GM21619 (cell line): ENCODE measurements at regions not wholly inside any gene's neighbourhood (a gene's known extent, or its start where the extent isn't known, plus 50 kb on each side); places are given as distances from the start of the nearest gene placed in this dataset.

Experiments used
- ATAC-seq: cut with Tn5 transposase; IDR thresholded peaks from one replicate; pipeline ENCODE4 v1.9.1; 2021; ENCODE audit not compliant: unreplicated experiment

GRCh38 chr9:28688172-28688571, 1114.9 kb upstream of the C9orf72 start:
- ATAC-seq, result no peak

GRCh38 chr9:28692012-28692411, 1118.7 kb upstream of the C9orf72 start:
- no peak for ATAC-seq

- no peak for ATAC-seq
Observed at GRCh38 chr9:28696960-28697359, 1123.7 kb upstream of the C9orf72 start.

GRCh38 chr9:28699632-28700031, 1126.4 kb upstream of the C9orf72 start:
- ATAC-seq, result no peak

GRCh38 chr9:28707616-28708015, 1134.3 kb upstream of the C9orf72 start:
- no peak for ATAC-seq

GRCh38 chr9:28714188-28714587, 1140.9 kb upstream of the C9orf72 start:
- no peak for ATAC-seq

- ATAC-seq, result no peak
Observed at GRCh38 chr9:28718226-28718625, 1144.9 kb upstream of the C9orf72 start.

GRCh38 chr9:28720746-28721145, 1147.5 kb upstream of the C9orf72 start:
- no peak for ATAC-seq

- ATAC-seq, result no peak
Observed at GRCh38 chr9:28730111-28730510, 1156.8 kb upstream of the C9orf72 start.

GRCh38 chr9:28735738-28736342, 1162.6 kb upstream of the C9orf72 start:
- no peak for ATAC-seq

GRCh38 chr9:28741459-28741858, 1168.2 kb upstream of the C9orf72 start:
- ATAC-seq, result no peak

- ATAC-seq, result no peak
Observed at GRCh38 chr9:28747351-28747985, 1174.2 kb upstream of the C9orf72 start.

- no peak for ATAC-seq
Observed at GRCh38 chr9:28750136-28750535, 1176.9 kb upstream of the C9orf72 start.

GRCh38 chr9:28758341-28758740, 1185.1 kb upstream of the C9orf72 start:
- no peak for ATAC-seq

GRCh38 chr9:28758971-28759370, 1185.7 kb upstream of the C9orf72 start:
- ATAC-seq, result no peak

GRCh38 chr9:28762167-28762566, 1188.9 kb upstream of the C9orf72 start:
- no peak for ATAC-seq

- no peak for ATAC-seq
Observed at GRCh38 chr9:28764532-28764931, 1191.3 kb upstream of the C9orf72 start.

GRCh38 chr9:28770226-28770625, 1196.9 kb upstream of the C9orf72 start:
- ATAC-seq, result no peak

- no peak for ATAC-seq
Observed at GRCh38 chr9:28770827-28771226, 1197.5 kb upstream of the C9orf72 start.

GRCh38 chr9:28774433-28775235, 1201.4 kb upstream of the C9orf72 start:
- no peak for ATAC-seq

GRCh38 chr9:28779243-28779642, 1206.0 kb upstream of the C9orf72 start:
- no peak for ATAC-seq

- no peak for ATAC-seq
Observed at GRCh38 chr9:28781481-28781880, 1208.2 kb upstream of the C9orf72 start.
